ENCODE measurements at regions not wholly inside any gene's neighbourhood (a gene's known extent, or its start where the extent isn't known, plus 50 kb on each side); places are given as distances from the start of the nearest gene placed in this dataset.

GRCh38 chr6:85237478-85237877, 212.4 kb upstream of the NT5E start:
- no peaks in the 10 kb centered on the region for H3K36me3 ChIP-seq (ENCODE audit: control insufficient read depth in 4 of 4, insufficient read depth in 3 of 4, low read depth in 1 of 4, low read length in 3 of 4)
- WGBS, result 55% methylated on average over 3 of the region's 3 CpGs
- H3K27ac ChIP-seq (ENCODE audit: low read depth in 1 of 2, low read length in 2 of 2), result no peak overlapping the region
- DNase-seq (ENCODE audit: low spot score), result no peak
- no peaks in the 10 kb centered on the region for H3K9me3 ChIP-seq (ENCODE audit: control insufficient read depth in 4 of 4, low read length in 3 of 4)
- H3K9ac ChIP-seq (ENCODE audit: low read depth in 1 of 2, low read length in 2 of 2), result no peak overlapping the region
- no peak overlapping the region for H3K4me3 ChIP-seq (ENCODE audit: low read depth in 1 of 3, low read length in 3 of 3)
- no peak for TF ChIP-seq EGR1 (IDR thresholded peaks at IDR 0.05; ENCODE audit: low read depth in 2 of 2)
- no peak for TF ChIP-seq REST (IDR thresholded peaks at IDR 0.05)
- no peak for TF ChIP-seq CTCF (IDR thresholded peaks at IDR 0.05; ENCODE audit: low read depth, low read length, missing input control)
- TF ChIP-seq TAF1 (conservative IDR thresholded peaks at IDR 0.05), result no peak
- TF ChIP-seq YY1 (IDR thresholded peaks at IDR 0.05), result no peak
- no peak for TF ChIP-seq FOXA2 (IDR thresholded peaks at IDR 0.05)
- no peak for TF ChIP-seq JUND (IDR thresholded peaks at IDR 0.05)
- TF ChIP-seq RAD21 (IDR thresholded peaks at IDR 0.05), result no peak
- H3K4me1 ChIP-seq (ENCODE audit: control insufficient read depth in 4 of 4, insufficient read depth in 4 of 4, low read length in 3 of 4), result no peaks in the 10 kb centered on the region
- no peaks in the 10 kb centered on the region for H3K27me3 ChIP-seq (ENCODE audit: control insufficient read depth in 4 of 4, insufficient read depth in 4 of 4, low read length in 3 of 4)

GRCh38 chr6:85236636-85237035, 213.2 kb upstream of the NT5E start:
- no peaks in the 10 kb centered on the region for H3K27me3 ChIP-seq (ENCODE audit: control insufficient read depth in 4 of 4, insufficient read depth in 4 of 4, low read length in 3 of 4)
- DNase-seq (ENCODE audit: low spot score), result no peak
- TF ChIP-seq FOXA1 (IDR thresholded peaks at IDR 0.05), result no peak
- no peak for TF ChIP-seq RXRA (IDR thresholded peaks at IDR 0.05)
- TF ChIP-seq TAF1 (conservative IDR thresholded peaks at IDR 0.05), result no peak
- no peak for TF ChIP-seq MAX (IDR thresholded peaks at IDR 0.05)
- no peak for TF ChIP-seq EGR1 (IDR thresholded peaks at IDR 0.05; ENCODE audit: low read depth in 2 of 2)
- TF ChIP-seq CTCF (IDR thresholded peaks at IDR 0.05; ENCODE audit: low read depth, low read length, missing input control), result no peak
- TF ChIP-seq GABPA (IDR thresholded peaks at IDR 0.05 in 1 of 2, conservative IDR thresholded peaks at IDR 0.05 in 1 of 2), result no peak
- no peak for TF ChIP-seq SP1 (IDR thresholded peaks at IDR 0.05)
- TF ChIP-seq HNF4G (IDR thresholded peaks at IDR 0.05), result no peak
- no peak for TF ChIP-seq RAD21 (IDR thresholded peaks at IDR 0.05)
- TF ChIP-seq ZBTB33 (IDR thresholded peaks at IDR 0.05), result no peak
- no peak for TF ChIP-seq REST (IDR thresholded peaks at IDR 0.05)
- TF ChIP-seq FOXA2 (IDR thresholded peaks at IDR 0.05), result no peak
- TF ChIP-seq ATF3 (IDR thresholded peaks at IDR 0.05), result no peak
- H3K36me3 ChIP-seq (ENCODE audit: control insufficient read depth in 4 of 4, insufficient read depth in 3 of 4, low read depth in 1 of 4, low read length in 3 of 4), result no peaks in the 10 kb centered on the region
- no peak overlapping the region for H3K27ac ChIP-seq (ENCODE audit: low read depth in 1 of 2, low read length in 2 of 2)
- no peaks in the 10 kb centered on the region for H3K4me1 ChIP-seq (ENCODE audit: control insufficient read depth in 4 of 4, insufficient read depth in 4 of 4, low read length in 3 of 4)
- 83% methylated on average over 3 of the region's 3 CpGs for WGBS
- H3K9ac ChIP-seq (ENCODE audit: low read depth in 1 of 2, low read length in 2 of 2), result no peak overlapping the region
- H3K9me3 ChIP-seq (ENCODE audit: control insufficient read depth in 4 of 4, low read length in 3 of 4), result no peaks in the 10 kb centered on the region
- no peak overlapping the region for H3K4me3 ChIP-seq (ENCODE audit: low read depth in 1 of 3, low read length in 3 of 3)
